KOPT-K1 (cell line): ENCODE measurements at regions not wholly inside any gene's neighbourhood (a gene's known extent, or its start where the extent isn't known, plus 50 kb on each side); places are given as distances from the start of the nearest gene placed in this dataset.
"Not testable (repeated sequence)": the region's sequence is repeated elsewhere in the genome, so short reads cannot be mapped to it uniquely, and the experiment has no call there.

Experiments used
- H3K27ac ChIP-seq: fragments of 200-600 bp; sonication (generic); 2 replicates; pipeline ENCODE4 v1.5.1; 2016; ENCODE audit warnings: antibody characterized with exemption, mild to moderate bottlenecking, low read depth, low read length; ENCODE audit not compliant: poor library complexity, severe bottlenecking
- H3K36me3 ChIP-seq: fragments of 200-600 bp; sonication (generic); 2 replicates; pipeline ENCODE4 v1.5.1; 2017; ENCODE audit warnings: antibody characterized with exemption, mild to moderate bottlenecking, low read length, moderate library complexity; ENCODE audit not compliant: insufficient read depth
- H3K9me3 ChIP-seq: fragments of 200-600 bp; sonication (generic); 2 replicates; pipeline ENCODE4 v1.5.1; 2017; ENCODE audit warnings: antibody characterized with exemption, low read length, mild to moderate bottlenecking; ENCODE audit not compliant: insufficient read depth, poor library complexity, severe bottlenecking

GRCh38 chr3:102688556-102688930, 253.7 kb downstream of the ZPLD1 start:
- no peaks in the 10 kb centered on the region for H3K9me3 ChIP-seq
- H3K36me3 ChIP-seq = no peaks in the 10 kb centered on the region
- no peak overlapping the region for H3K27ac ChIP-seq

DNA sequence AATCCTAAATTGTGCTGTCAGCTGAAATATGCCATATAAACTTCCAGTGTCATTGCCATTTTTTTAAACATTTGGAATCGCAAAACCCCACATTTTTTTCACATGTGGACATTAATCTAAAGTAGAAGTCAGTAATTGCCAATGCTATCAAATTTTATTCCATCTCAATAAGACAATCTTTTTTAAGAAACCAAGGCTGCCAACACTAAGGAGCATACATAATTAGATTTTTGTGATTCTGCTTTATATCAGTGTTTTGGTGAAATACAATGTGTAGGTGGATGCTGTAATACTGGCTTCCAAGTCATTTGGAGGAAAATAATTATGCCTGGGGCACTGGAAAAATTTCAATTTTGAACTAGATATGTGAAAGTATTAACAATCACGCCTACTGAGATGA, 256.7 kb downstream of the ZPLD1 start:
- Histone ChIP-seq H3K36me3 (no peaks in the 10 kb centered on the region), H3K27ac (no peak overlapping the region), H3K9me3 (no peaks in the 10 kb centered on the region)

DNA sequence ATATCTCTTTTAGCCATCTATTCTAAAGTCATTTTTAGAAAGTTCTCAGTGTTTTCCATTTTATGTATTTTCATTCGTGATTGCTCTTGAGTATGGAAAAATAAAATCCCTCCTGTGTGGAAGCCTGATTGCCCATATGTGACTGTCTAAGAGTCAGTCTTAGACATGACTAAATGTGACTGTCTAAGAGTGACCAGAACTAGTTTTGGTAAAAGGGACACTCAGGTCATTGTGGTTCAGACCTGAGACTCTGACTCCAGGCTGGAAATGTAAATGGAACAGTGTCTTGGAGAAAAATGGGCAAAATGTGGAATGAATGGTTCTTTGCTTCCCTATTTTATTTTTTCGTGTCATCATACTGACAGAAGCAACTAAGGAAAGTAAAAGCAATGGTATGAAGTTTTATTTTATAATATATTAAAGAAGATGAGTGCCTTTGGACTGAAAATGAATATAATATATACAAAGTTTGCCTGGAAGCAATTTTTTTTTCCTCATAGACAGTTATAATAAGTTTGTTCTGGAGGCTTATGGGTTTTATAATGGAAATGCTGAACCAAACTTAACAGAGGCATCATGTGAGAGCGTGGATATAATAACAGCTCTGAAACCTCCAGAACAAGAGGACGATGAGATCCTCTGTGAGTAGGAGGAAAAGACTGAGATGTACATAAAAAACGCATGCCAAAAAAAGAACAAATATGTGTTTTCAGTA, 264.4 kb downstream of the ZPLD1 start:
- Histone ChIP-seq H3K9me3 (no peaks in the 10 kb centered on the region), H3K36me3 (no peaks in the 10 kb centered on the region), H3K27ac (no peak overlapping the region)

DNA sequence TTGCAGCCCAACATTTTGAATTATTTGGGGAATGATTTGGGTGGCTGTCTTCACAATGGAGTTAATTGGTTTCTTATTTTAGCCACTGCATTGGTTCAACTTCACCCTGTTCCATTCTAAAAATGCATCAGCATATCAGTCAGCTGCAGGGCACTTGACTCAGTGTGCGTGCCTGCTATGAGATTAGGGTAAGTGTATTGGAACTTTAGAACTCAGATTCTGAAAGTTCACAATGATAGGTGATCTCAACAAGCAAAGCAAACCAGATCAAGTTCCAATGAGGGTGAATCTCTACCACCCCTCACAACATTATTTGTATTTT, 265.0 kb downstream of the ZPLD1 start:
- Histone ChIP-seq H3K9me3 (no peaks in the 10 kb centered on the region), H3K27ac (no peak overlapping the region), H3K36me3 (no peaks in the 10 kb centered on the region)

DNA sequence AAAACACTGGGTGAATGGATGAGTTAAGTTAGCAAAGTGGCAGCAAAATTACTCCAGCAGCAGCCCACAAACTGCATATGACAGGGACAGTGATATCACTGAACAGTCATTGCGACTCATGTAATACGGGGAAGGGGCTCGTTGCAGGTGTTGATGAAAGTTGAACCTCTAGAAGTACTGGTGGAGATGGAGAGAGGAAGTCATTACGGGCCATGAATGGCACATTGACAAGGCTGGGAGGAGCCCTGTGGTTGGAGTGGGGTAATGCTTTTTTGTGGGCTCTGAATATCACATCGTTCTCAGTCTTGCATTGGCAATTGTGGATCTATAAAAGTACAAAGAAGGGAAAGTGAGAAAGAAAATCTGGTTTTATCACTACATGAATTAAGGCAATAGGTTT, 278.1 kb downstream of the ZPLD1 start:
- Histone ChIP-seq H3K36me3 (no peaks in the 10 kb centered on the region), H3K27ac (no peak overlapping the region), H3K9me3 (no peaks in the 10 kb centered on the region)

DNA sequence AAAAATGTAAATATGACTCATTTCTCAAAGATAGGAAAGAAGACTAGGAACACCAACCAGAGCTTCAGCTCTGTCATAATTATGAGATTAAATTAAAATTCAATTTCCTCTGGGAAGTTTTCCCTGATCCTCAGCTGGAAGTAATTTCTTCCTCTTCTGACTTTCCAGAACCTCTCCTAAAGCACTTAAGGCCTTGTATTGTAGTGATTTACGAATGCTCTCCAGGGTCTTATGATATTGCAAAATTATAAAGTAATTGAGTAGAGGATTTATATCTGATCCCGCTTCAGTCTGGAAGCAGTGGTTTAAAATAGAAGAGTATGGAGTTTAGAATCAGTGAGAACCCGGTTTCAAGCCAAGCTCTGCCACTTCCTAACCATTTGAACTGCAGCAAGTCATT, 279.8 kb downstream of the ZPLD1 start:
- no peak overlapping the region for H3K27ac ChIP-seq
- no peaks in the 10 kb centered on the region for H3K9me3 ChIP-seq
- no peaks in the 10 kb centered on the region for H3K36me3 ChIP-seq

DNA sequence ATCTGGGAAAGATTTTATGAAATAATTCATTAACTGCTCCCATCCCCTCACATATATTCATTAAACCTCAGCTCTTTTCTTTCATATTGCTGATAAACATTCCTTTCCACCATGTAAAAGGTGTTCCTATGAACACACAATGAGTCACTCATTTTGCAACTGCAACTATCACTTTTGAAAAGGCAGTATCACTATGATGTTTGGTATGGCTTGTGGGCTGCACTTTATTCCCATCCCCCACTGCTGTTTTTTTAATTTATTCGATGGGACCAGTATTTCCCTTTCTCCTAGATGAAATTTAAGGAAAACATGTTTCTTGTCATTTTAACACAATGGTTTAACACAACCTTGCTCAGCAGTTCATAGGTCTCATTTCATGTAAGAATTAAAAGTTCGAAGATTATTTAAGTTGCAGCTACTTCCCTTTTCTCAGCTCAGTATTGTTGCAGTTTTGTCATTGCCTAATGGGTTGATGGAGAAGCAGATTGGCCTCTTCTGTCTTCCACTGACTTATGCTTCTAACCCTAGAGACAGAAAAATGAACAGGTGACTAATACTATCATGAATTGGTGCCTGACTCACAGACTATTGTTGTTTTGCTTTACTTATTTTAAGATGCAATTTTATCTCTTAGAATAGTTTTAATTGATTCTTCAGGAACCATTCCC, 280.3 kb downstream of the ZPLD1 start:
- Histone ChIP-seq H3K9me3 (no peaks in the 10 kb centered on the region), H3K36me3 (no peaks in the 10 kb centered on the region), H3K27ac (no peak overlapping the region)

- H3K27ac ChIP-seq = no peak overlapping the region
- H3K9me3 ChIP-seq = no peaks in the 10 kb centered on the region
- H3K36me3 ChIP-seq = no peaks in the 10 kb centered on the region
Observed at GRCh38 chr3:102718651-102719050, 283.8 kb downstream of the ZPLD1 start.

- Histone ChIP-seq H3K9me3 (no peaks in the 10 kb centered on the region), H3K27ac (no peak overlapping the region), H3K36me3 (no peaks in the 10 kb centered on the region)
Observed at GRCh38 chr3:102722317-102722716, 287.5 kb downstream of the ZPLD1 start.

- no peaks in the 10 kb centered on the region for H3K36me3 ChIP-seq
- H3K27ac ChIP-seq = no peak overlapping the region
- H3K9me3 ChIP-seq = no peaks in the 10 kb centered on the region
Observed at GRCh38 chr3:102727340-102727739, 292.5 kb downstream of the ZPLD1 start.

GRCh38 chr3:102732581-102732980, 297.8 kb downstream of the ZPLD1 start:
- not testable (repeated sequence) for H3K27ac ChIP-seq, H3K9me3 ChIP-seq, H3K36me3 ChIP-seq

- Histone ChIP-seq H3K27ac (no peak overlapping the region), H3K9me3 (no peaks in the 10 kb centered on the region), H3K36me3 (no peaks in the 10 kb centered on the region)
Observed at GRCh38 chr3:102733791-102734563, 299.2 kb downstream of the ZPLD1 start.

DNA sequence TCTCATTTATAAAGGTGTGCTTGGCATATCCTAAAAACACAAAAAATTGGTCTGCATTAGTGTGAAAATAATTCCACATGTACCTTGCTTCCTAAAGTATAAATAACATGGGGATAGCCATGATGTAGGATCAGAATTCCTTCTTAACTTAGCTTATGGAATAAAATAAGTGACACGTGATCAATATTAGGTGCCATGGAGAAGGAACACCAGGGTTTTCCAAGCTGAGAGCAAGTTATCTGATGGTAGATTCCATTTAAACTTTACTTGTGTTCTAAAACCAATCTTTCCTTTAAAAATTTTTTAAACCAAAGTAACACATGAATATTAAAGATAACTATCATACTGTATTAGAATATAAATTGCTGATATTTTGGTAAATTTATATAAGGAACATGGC, 300.5 kb downstream of the ZPLD1 start:
- Histone ChIP-seq H3K9me3 (no peaks in the 10 kb centered on the region), H3K27ac (no peak overlapping the region), H3K36me3 (no peaks in the 10 kb centered on the region)

- Histone ChIP-seq H3K27ac (no peak overlapping the region), H3K36me3 (no peaks in the 10 kb centered on the region), H3K9me3 (no peaks in the 10 kb centered on the region)
Observed at GRCh38 chr3:102736288-102736974, 301.6 kb downstream of the ZPLD1 start.

DNA sequence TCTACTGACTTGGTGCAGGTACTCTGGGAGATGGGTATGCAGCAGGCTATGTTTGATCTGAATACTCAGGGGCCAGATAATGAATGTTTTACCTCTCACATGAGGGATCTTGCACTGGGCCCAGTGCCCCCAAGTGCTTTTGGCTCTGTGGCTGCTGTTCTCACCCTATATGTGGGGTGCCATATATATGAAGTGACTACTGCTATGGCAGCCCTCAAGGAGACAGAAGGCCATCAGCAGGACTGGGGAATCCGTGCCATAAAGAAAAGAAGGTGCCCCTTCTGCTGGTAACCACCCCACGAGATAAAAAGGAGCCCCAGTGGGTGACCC, 302.1 kb downstream of the ZPLD1 start:
- no peaks in the 10 kb centered on the region for H3K36me3 ChIP-seq
- no peaks in the 10 kb centered on the region for H3K9me3 ChIP-seq

More for the DNA sequence above, 302.1 kb downstream of the ZPLD1 start:
- no peak overlapping the region for H3K27ac ChIP-seq
